ENCODE measurements at regions not wholly inside any gene's neighbourhood (a gene's known extent, or its start where the extent isn't known, plus 50 kb on each side); places are given as distances from the start of the nearest gene placed in this dataset.

DNA sequence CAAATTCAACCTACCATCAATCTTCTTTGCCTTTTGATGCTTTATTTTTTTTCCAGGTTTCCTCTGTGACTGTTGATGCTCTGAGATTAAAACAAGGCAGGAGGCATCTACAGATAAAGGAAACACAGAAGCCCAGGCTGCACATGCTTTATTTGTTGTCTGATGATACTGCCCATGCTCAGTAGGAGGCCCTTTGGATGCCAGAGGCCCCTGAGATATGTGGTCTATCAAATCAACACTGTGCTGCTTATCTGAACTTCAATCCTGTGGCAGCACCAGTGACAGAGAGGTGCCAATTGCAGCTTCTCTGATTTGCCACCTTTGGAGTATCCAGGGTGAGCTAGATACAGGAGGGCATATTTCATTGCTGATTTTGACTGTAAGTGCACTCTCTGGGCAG lies 571.3 kb upstream of the TBX3 start:
- intact Hi-C loops (cut with DNase I), result no loop called here
- Histone ChIP-seq H3K36me3 (replicated peaks in 1 of 2; ENCODE audit: insufficient read depth in 1 of 2, low read depth in 2 of 2) (no peaks in the 10 kb centered on the region), H3K4me3 (no peak overlapping the region), H3K27ac (no peak overlapping the region), H3K9me3 (no peaks in the 10 kb centered on the region), H3K4me1 (no peaks in the 10 kb centered on the region), H3K27me3 (no peaks in the 10 kb centered on the region)
- DNase-seq, result no peak
- no peak for TF ChIP-seq POLR2A (IDR thresholded peaks at IDR 0.05)
- TF ChIP-seq, protein P1, sequence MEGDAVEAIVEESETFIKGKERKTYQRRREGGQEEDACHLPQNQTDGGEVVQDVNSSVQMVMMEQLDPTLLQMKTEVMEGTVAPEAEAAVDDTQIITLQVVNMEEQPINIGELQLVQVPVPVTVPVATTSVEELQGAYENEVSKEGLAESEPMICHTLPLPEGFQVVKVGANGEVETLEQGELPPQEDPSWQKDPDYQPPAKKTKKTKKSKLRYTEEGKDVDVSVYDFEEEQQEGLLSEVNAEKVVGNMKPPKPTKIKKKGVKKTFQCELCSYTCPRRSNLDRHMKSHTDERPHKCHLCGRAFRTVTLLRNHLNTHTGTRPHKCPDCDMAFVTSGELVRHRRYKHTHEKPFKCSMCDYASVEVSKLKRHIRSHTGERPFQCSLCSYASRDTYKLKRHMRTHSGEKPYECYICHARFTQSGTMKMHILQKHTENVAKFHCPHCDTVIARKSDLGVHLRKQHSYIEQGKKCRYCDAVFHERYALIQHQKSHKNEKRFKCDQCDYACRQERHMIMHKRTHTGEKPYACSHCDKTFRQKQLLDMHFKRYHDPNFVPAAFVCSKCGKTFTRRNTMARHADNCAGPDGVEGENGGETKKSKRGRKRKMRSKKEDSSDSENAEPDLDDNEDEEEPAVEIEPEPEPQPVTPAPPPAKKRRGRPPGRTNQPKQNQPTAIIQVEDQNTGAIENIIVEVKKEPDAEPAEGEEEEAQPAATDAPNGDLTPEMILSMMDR (IDR thresholded peaks at IDR 0.05), result no peak
- no peak for ATAC-seq

DNA sequence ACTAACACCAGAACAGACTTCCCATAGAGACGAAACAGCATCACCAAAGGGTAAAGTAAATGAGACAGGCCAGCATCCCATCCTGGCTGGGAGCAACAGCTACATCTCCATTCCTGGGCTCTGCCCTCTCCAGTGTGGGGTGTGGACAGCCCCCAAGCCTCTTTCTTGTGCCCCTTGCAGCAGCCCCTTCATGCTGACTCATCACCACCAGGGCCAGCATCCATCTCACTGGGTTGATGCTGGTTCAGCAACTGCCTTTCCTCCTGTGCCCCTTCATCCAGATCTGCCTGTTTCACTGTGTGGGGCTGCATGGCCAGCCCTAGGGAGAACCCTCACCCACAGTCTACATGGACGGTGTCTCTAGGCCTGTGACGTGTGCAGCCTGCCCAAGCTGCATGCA lies 569.1 kb upstream of the TBX3 start:
- intact Hi-C loops (cut with DNase I), result no loop called here
- TF ChIP-seq, protein P1 (IDR thresholded peaks at IDR 0.05), result no peak
- no peak for TF ChIP-seq POLR2A (IDR thresholded peaks at IDR 0.05)
- no peaks in the 10 kb centered on the region for H3K4me1 ChIP-seq
- no peaks in the 10 kb centered on the region for H3K36me3 ChIP-seq (replicated peaks in 1 of 2; ENCODE audit: insufficient read depth in 1 of 2, low read depth in 2 of 2)
- 56 to 64% methylated on average over 3 of the region's 3 CpGs for WGBS, 2 donors
- DNase-seq (no peak), ATAC-seq (no peak)
- H3K27me3 ChIP-seq, result no peaks in the 10 kb centered on the region
- H3K4me3 ChIP-seq, result no peak overlapping the region
- H3K9me3 ChIP-seq, result no peaks in the 10 kb centered on the region
- no peak overlapping the region for H3K27ac ChIP-seq

- H3K36me3 ChIP-seq (replicated peaks in 1 of 2; ENCODE audit: insufficient read depth in 1 of 2, low read depth in 2 of 2), result no peaks in the 10 kb centered on the region
- TF ChIP-seq, protein P1 (IDR thresholded peaks at IDR 0.05), result no peak
- no peak for TF ChIP-seq POLR2A (IDR thresholded peaks at IDR 0.05)
- no peaks in the 10 kb centered on the region for H3K27me3 ChIP-seq
- no peak for DNase-seq
- H3K27ac ChIP-seq, result no peak overlapping the region
- ATAC-seq, result no peak
- WGBS, 2 donors, result 33 to 39% methylated on average over 6 of the region's 6 CpGs
- H3K4me1 ChIP-seq, result no peaks in the 10 kb centered on the region
- intact Hi-C loops (cut with DNase I), result no loop called here
- no peaks in the 10 kb centered on the region for H3K9me3 ChIP-seq
- no peak overlapping the region for H3K4me3 ChIP-seq
These were observed 567.8 kb upstream of the TBX3 start for GRCh38 chr12:115251727-115252126.

DNA sequence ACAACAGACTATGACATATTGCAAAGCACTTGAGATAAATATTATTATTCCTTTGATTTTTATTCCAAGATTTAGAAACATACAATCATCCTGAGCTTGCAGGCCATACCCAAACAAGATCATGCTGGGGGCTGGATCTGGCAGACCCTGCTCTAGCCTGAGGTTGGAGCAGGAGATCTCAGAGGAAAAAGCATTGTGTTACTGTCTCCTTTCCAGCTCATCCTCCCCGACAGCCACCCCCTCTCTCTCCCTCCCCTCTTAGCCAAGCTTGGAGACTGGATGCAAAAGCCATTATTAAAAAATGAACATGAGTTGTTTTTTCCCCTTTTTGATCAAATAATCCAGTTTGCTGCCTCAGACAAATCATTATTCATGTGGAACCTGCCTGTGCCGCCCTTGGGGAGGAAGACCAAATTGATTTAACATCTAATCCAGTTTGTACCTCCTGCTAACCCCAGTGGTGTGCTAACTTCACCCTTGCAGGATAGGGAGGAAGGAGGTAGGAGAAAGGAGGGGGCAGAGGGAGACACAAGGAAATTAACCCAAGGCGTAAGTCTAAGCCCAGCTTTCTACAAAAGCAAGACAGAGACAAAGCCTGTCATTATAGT lies 565.8 kb upstream of the TBX3 start:
- intact Hi-C loops (cut with DNase I), result no loop called here
- TF ChIP-seq, protein P1 (IDR thresholded peaks at IDR 0.05), result no peak
- TF ChIP-seq POLR2A (IDR thresholded peaks at IDR 0.05), result no peak
- Histone ChIP-seq H3K4me3 (no peak overlapping the region), H3K27ac (no peak overlapping the region), H3K4me1 (no peaks in the 10 kb centered on the region), H3K27me3 (no peaks in the 10 kb centered on the region), H3K36me3 (replicated peaks in 1 of 2; ENCODE audit: insufficient read depth in 1 of 2, low read depth in 2 of 2) (no peaks in the 10 kb centered on the region), H3K9me3 (no peaks in the 10 kb centered on the region)
- DNase-seq (no peak), ATAC-seq (no peak)
- 34 to 42% methylated on average over 3 of the region's 3 CpGs for WGBS, 2 donors

DNA sequence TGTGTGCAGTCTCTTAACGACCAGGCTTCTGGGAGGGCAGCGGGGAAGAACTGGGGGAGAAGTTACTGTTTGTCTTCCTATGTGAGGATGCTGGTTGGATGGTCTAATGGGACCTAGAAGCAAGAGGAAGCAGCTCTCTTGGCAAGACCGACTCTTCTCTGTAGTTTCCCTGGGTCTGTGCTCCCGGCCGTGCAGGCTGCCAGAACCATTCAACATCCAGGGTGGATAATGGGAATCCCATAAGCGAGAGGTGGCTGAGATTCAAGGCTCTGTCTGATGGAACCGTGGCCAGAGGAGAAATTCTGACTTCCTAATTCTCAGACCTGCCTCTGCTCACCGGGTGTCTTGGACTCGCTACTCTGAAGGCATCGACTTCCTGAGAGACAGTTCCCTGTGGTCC lies 561.0 kb upstream of the TBX3 start:
- Histone ChIP-seq H3K27me3 (no peaks in the 10 kb centered on the region), H3K4me1 (no peaks in the 10 kb centered on the region), H3K4me3 (no peak overlapping the region), H3K27ac (no peak overlapping the region), H3K9me3 (no peaks in the 10 kb centered on the region), H3K36me3 (replicated peaks in 1 of 2; ENCODE audit: insufficient read depth in 1 of 2, low read depth in 2 of 2) (no peaks in the 10 kb centered on the region)
- ATAC-seq, result no peak
- intact Hi-C loops (cut with DNase I), result no loop called here
- WGBS, 2 donors, result 56 to 60% methylated on average over 6 to 10 of the region's 10 CpGs
- no peak for DNase-seq
- TF ChIP-seq, protein P1 (IDR thresholded peaks at IDR 0.05), result no peak
- no peak for TF ChIP-seq POLR2A (IDR thresholded peaks at IDR 0.05)
